ENCODE measurements at regions not wholly inside any gene's neighbourhood (a gene's known extent, or its start where the extent isn't known, plus 50 kb on each side); places are given as distances from the start of the nearest gene placed in this dataset.

GRCh38 chr3:118167571-118167970, 867.1 kb downstream of the IGSF11 start:
- Histone ChIP-seq H3K4me1 (ENCODE audit: control insufficient read depth in 2 of 3, insufficient read depth in 2 of 3, low read depth in 1 of 3, low read length in 3 of 3) (no peaks in the 10 kb centered on the region), H3K4me3 (ENCODE audit: low read length in 3 of 3) (no peak overlapping the region), H3K9me3 (ENCODE audit: control insufficient read depth in 2 of 3, insufficient read depth in 1 of 3, low read length in 3 of 3) (no peaks in the 10 kb centered on the region), H3K36me3 (ENCODE audit: control insufficient read depth in 2 of 3, insufficient read depth in 3 of 3, low read length in 3 of 3) (no peaks in the 10 kb centered on the region), H3K9ac (ENCODE audit: low read length in 3 of 3) (no peak overlapping the region), H3K27ac (ENCODE audit: low read depth in 2 of 2, low read length in 2 of 2) (no peak overlapping the region), H3K27me3 (ENCODE audit: control insufficient read depth, insufficient read depth, low read length) (no peaks in the 10 kb centered on the region)
- intact Hi-C loops (cut with DNase I), result no loop called here
- no peak for DNase-seq
- FAIRE-seq, result no peak
- TF ChIP-seq CTCF (IDR thresholded peaks at IDR 0.05; ENCODE audit: borderline replicate concordance, extremely low read depth, insufficient read depth), result no peak

DNA sequence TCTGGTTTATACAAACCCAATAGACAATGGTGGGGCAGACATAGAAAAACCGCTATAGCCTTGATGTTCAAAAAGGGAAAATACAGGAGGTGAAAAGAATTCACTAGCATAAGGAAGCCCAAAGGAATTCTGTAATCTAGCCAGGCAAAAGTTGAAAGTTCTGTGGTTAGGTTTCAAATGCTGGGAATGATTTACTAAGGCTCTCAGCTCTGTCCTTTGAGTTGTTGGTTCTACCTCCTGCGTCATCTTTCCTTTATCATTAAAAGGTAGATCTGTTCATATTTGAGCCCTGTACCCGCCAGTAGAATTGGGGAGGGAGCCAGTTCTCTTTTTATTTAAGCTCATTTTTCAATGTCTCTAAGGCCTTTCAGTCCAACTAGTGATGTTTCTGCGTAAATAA, 866.5 kb downstream of the IGSF11 start:
- FAIRE-seq (no peak), DNase-seq (no peak)
- no peaks in the 10 kb centered on the region for H3K4me1 ChIP-seq (ENCODE audit: control insufficient read depth in 2 of 3, insufficient read depth in 2 of 3, low read depth in 1 of 3, low read length in 3 of 3)
- intact Hi-C loops (cut with DNase I), result no loop called here
- no peak overlapping the region for H3K4me3 ChIP-seq (ENCODE audit: low read length in 3 of 3)
- no peak overlapping the region for H3K27ac ChIP-seq (ENCODE audit: low read depth in 2 of 2, low read length in 2 of 2)
- H3K36me3 ChIP-seq (ENCODE audit: control insufficient read depth in 2 of 3, insufficient read depth in 3 of 3, low read length in 3 of 3), result no peaks in the 10 kb centered on the region
- no peaks in the 10 kb centered on the region for H3K27me3 ChIP-seq (ENCODE audit: control insufficient read depth, insufficient read depth, low read length)
- TF ChIP-seq CTCF (IDR thresholded peaks at IDR 0.05; ENCODE audit: borderline replicate concordance, extremely low read depth, insufficient read depth), result no peak
- H3K9ac ChIP-seq (ENCODE audit: low read length in 3 of 3), result no peak overlapping the region
- no peaks in the 10 kb centered on the region for H3K9me3 ChIP-seq (ENCODE audit: control insufficient read depth in 2 of 3, insufficient read depth in 1 of 3, low read length in 3 of 3)

GRCh38 chr3:118171236-118171852, 863.3 kb downstream of the IGSF11 start:
- no peak for FAIRE-seq
- H3K9ac ChIP-seq (ENCODE audit: low read length in 3 of 3), result no peak overlapping the region
- no peak overlapping the region for H3K4me3 ChIP-seq (ENCODE audit: low read length in 3 of 3)
- no peaks in the 10 kb centered on the region for H3K27me3 ChIP-seq (ENCODE audit: control insufficient read depth, insufficient read depth, low read length)
- intact Hi-C loops (cut with DNase I), result no loop called here
- H3K36me3 ChIP-seq (ENCODE audit: control insufficient read depth in 2 of 3, insufficient read depth in 3 of 3, low read length in 3 of 3), result no peaks in the 10 kb centered on the region
- no peaks in the 10 kb centered on the region for H3K4me1 ChIP-seq (ENCODE audit: control insufficient read depth in 2 of 3, insufficient read depth in 2 of 3, low read depth in 1 of 3, low read length in 3 of 3)
- TF ChIP-seq CTCF (IDR thresholded peaks at IDR 0.05; ENCODE audit: borderline replicate concordance, extremely low read depth, insufficient read depth), result no peak
- DNase-seq, result no peak
- H3K27ac ChIP-seq (ENCODE audit: low read depth in 2 of 2, low read length in 2 of 2), result no peak overlapping the region
- no peaks in the 10 kb centered on the region for H3K9me3 ChIP-seq (ENCODE audit: control insufficient read depth in 2 of 3, insufficient read depth in 1 of 3, low read length in 3 of 3)

DNA sequence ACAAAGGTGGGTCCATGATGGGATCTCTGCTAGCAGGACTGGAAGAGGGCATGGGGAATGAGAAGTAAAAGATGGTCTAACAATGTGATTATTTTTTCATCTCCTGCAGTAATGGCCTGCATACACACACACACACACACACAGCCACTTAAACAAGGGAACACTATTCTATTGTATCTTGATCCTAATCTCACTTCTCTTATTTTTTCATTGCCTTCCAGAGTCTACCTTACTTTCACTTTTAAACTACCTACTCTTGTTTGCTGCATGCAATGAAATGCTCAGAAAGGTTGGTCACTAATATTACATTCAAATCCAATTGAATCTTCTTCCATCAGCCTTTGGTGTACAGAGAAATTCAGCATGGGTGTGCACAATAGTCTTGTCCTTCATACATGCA, 853.8 kb downstream of the IGSF11 start:
- no peak for TF ChIP-seq CTCF (IDR thresholded peaks at IDR 0.05; ENCODE audit: borderline replicate concordance, extremely low read depth, insufficient read depth)
- Histone ChIP-seq H3K9ac (ENCODE audit: low read length in 3 of 3) (no peak overlapping the region), H3K4me3 (ENCODE audit: low read length in 3 of 3) (no peak overlapping the region), H3K9me3 (ENCODE audit: control insufficient read depth in 2 of 3, insufficient read depth in 1 of 3, low read length in 3 of 3) (no peaks in the 10 kb centered on the region), H3K27ac (ENCODE audit: low read depth in 2 of 2, low read length in 2 of 2) (no peak overlapping the region), H3K4me1 (ENCODE audit: control insufficient read depth in 2 of 3, insufficient read depth in 2 of 3, low read depth in 1 of 3, low read length in 3 of 3) (no peaks in the 10 kb centered on the region), H3K27me3 (ENCODE audit: control insufficient read depth, insufficient read depth, low read length) (no peaks in the 10 kb centered on the region), H3K36me3 (ENCODE audit: control insufficient read depth in 2 of 3, insufficient read depth in 3 of 3, low read length in 3 of 3) (no peaks in the 10 kb centered on the region)
- no peak for DNase-seq
- intact Hi-C loops (cut with DNase I), result no loop called here
- no peak for FAIRE-seq

All from kidney (tissue), 13 donors.